Activated T-helper 17 cell treated with anti-CD3 and anti-CD28 coated beads, Interleukin-2, amount 50 U/mL, for 72 hours (primary cell): ENCODE measurements at regions not wholly inside any gene's neighbourhood (a gene's known extent, or its start where the extent isn't known, plus 50 kb on each side); places are given as distances from the start of the nearest gene placed in this dataset.

Experiments
- ATAC-seq: fragments of 150-1000 bp; cut with Tn5 transposase; replicated peaks from 2 replicates; pipeline ENCODE4 v1.10.0; 2021; ENCODE audit warnings: mild to moderate bottlenecking, moderate library complexity
- H3K27ac Mint-ChIP-seq: one replicate; pipeline ENCODE4 v1.8.0; 2022; ENCODE audit warnings: mixed read lengths
- H3K27me3 Mint-ChIP-seq: one replicate; pipeline ENCODE4 v1.8.0; 2022; ENCODE audit warnings: mixed read lengths
- H3K36me3 Mint-ChIP-seq: one replicate; pipeline ENCODE4 v1.8.0; 2022; ENCODE audit warnings: low read depth, mild to moderate bottlenecking, mixed read lengths
- H3K4me1 Mint-ChIP-seq: one replicate; pipeline ENCODE4 v1.8.0; 2022; ENCODE audit warnings: mixed read lengths
- H3K4me3 Mint-ChIP-seq: one replicate; pipeline ENCODE4 v1.8.0; 2022; ENCODE audit warnings: mild to moderate bottlenecking, mixed read lengths
- H3K9me3 Mint-ChIP-seq: one replicate; pipeline ENCODE4 v1.8.0; 2022; ENCODE audit warnings: mixed read lengths

- H3K27ac Mint-ChIP-seq: no peak overlapping the region
- peaks cover 4% of the 10 kb centered on the region for H3K9me3 Mint-ChIP-seq
- no peaks in the 10 kb centered on the region for H3K36me3 Mint-ChIP-seq
- no peaks in the 10 kb centered on the region for H3K27me3 Mint-ChIP-seq
- ATAC-seq: no peak
- no peak overlapping the region for H3K4me3 Mint-ChIP-seq
- H3K4me1 Mint-ChIP-seq: no peaks in the 10 kb centered on the region
Measured at GRCh38 chr4:165738571-165738970, 134.5 kb upstream of the TLL1 start.

- Mint-ChIP-seq H3K9me3 (no peaks in the 10 kb centered on the region), H3K4me1 (no peaks in the 10 kb centered on the region), H3K36me3 (no peaks in the 10 kb centered on the region), H3K27ac (no peak overlapping the region), H3K4me3 (no peak overlapping the region), H3K27me3 (no peaks in the 10 kb centered on the region)
- no peak for ATAC-seq
Measured at GRCh38 chr4:165740911-165741310, 132.1 kb upstream of the TLL1 start.

- ATAC-seq: no peak
- Mint-ChIP-seq H3K4me1 (no peaks in the 10 kb centered on the region), H3K27me3 (no peaks in the 10 kb centered on the region), H3K9me3 (no peaks in the 10 kb centered on the region), H3K27ac (no peak overlapping the region), H3K4me3 (no peak overlapping the region), H3K36me3 (no peaks in the 10 kb centered on the region)
Measured at GRCh38 chr4:165743422-165743821, 129.6 kb upstream of the TLL1 start.

GRCh38 chr4:165744370-165744769 lies 128.7 kb upstream of the TLL1 start:
- Mint-ChIP-seq H3K27ac (no peak overlapping the region), H3K4me1 (no peaks in the 10 kb centered on the region), H3K36me3 (no peaks in the 10 kb centered on the region), H3K27me3 (no peaks in the 10 kb centered on the region), H3K4me3 (no peak overlapping the region), H3K9me3 (peaks cover 3% of the 10 kb centered on the region)
- ATAC-seq: no peak

GRCh38 chr4:165748321-165748720 lies 124.7 kb upstream of the TLL1 start:
- H3K27me3 Mint-ChIP-seq: no peaks in the 10 kb centered on the region
- no peak for ATAC-seq
- no peaks in the 10 kb centered on the region for H3K36me3 Mint-ChIP-seq
- H3K9me3 Mint-ChIP-seq: peaks cover 4% of the 10 kb centered on the region
- H3K4me3 Mint-ChIP-seq: no peak overlapping the region
- H3K27ac Mint-ChIP-seq: no peak overlapping the region
- no peaks in the 10 kb centered on the region for H3K4me1 Mint-ChIP-seq

- no peak overlapping the region for H3K4me3 Mint-ChIP-seq
- no peaks in the 10 kb centered on the region for H3K4me1 Mint-ChIP-seq
- H3K9me3 Mint-ChIP-seq: peaks cover 9% of the 10 kb centered on the region
- no peaks in the 10 kb centered on the region for H3K36me3 Mint-ChIP-seq
- no peak overlapping the region for H3K27ac Mint-ChIP-seq
- ATAC-seq: no peak
- H3K27me3 Mint-ChIP-seq: no peaks in the 10 kb centered on the region
Measured at GRCh38 chr4:165751882-165752281, 121.2 kb upstream of the TLL1 start.

GRCh38 chr4:165754664-165755063 lies 118.4 kb upstream of the TLL1 start:
- H3K27ac Mint-ChIP-seq: no peak overlapping the region
- no peaks in the 10 kb centered on the region for H3K27me3 Mint-ChIP-seq
- no peak overlapping the region for H3K4me3 Mint-ChIP-seq
- no peak for ATAC-seq
- no peaks in the 10 kb centered on the region for H3K4me1 Mint-ChIP-seq
- H3K36me3 Mint-ChIP-seq: no peaks in the 10 kb centered on the region
- peaks cover 6% of the 10 kb centered on the region for H3K9me3 Mint-ChIP-seq

- Mint-ChIP-seq H3K27me3 (no peaks in the 10 kb centered on the region), H3K4me3 (no peak overlapping the region), H3K36me3 (no peaks in the 10 kb centered on the region), H3K9me3 (peaks cover 6% of the 10 kb centered on the region), H3K4me1 (no peaks in the 10 kb centered on the region), H3K27ac (no peak overlapping the region)
- no peak for ATAC-seq
Measured at GRCh38 chr4:165756836-165757235, 116.2 kb upstream of the TLL1 start.

- Mint-ChIP-seq H3K27me3 (no peaks in the 10 kb centered on the region), H3K36me3 (no peaks in the 10 kb centered on the region), H3K27ac (no peak overlapping the region), H3K4me3 (no peak overlapping the region), H3K9me3 (peaks cover 6% of the 10 kb centered on the region), H3K4me1 (no peaks in the 10 kb centered on the region)
- no peak for ATAC-seq
Measured at GRCh38 chr4:165757451-165757850, 115.6 kb upstream of the TLL1 start.

GRCh38 chr4:165758086-165758485 lies 115.0 kb upstream of the TLL1 start:
- Mint-ChIP-seq H3K27ac (no peak overlapping the region), H3K9me3 (peaks cover 6% of the 10 kb centered on the region), H3K27me3 (no peaks in the 10 kb centered on the region), H3K36me3 (no peaks in the 10 kb centered on the region), H3K4me1 (no peaks in the 10 kb centered on the region), H3K4me3 (no peak overlapping the region)
- no peak for ATAC-seq

GRCh38 chr4:165760182-165760581 lies 112.9 kb upstream of the TLL1 start:
- no peak for ATAC-seq
- Mint-ChIP-seq H3K4me1 (no peaks in the 10 kb centered on the region), H3K9me3 (peaks cover 1% of the 10 kb centered on the region), H3K36me3 (no peaks in the 10 kb centered on the region), H3K27ac (no peak overlapping the region), H3K4me3 (no peak overlapping the region), H3K27me3 (no peaks in the 10 kb centered on the region)

GRCh38 chr4:165761963-165762362 lies 111.1 kb upstream of the TLL1 start:
- no peaks in the 10 kb centered on the region for H3K9me3 Mint-ChIP-seq
- H3K36me3 Mint-ChIP-seq: no peaks in the 10 kb centered on the region
- H3K4me3 Mint-ChIP-seq: no peak overlapping the region
- H3K27ac Mint-ChIP-seq: no peak overlapping the region
- H3K27me3 Mint-ChIP-seq: no peaks in the 10 kb centered on the region
- no peak for ATAC-seq
- H3K4me1 Mint-ChIP-seq: no peaks in the 10 kb centered on the region

GRCh38 chr4:165763640-165764039 lies 109.4 kb upstream of the TLL1 start:
- Mint-ChIP-seq H3K36me3 (no peaks in the 10 kb centered on the region), H3K27me3 (peaks cover 3% of the 10 kb centered on the region), H3K9me3 (no peaks in the 10 kb centered on the region), H3K4me3 (no peak overlapping the region), H3K27ac (no peak overlapping the region), H3K4me1 (no peaks in the 10 kb centered on the region)
- ATAC-seq: no peak

GRCh38 chr4:165765053-165765452 lies 108.0 kb upstream of the TLL1 start:
- Mint-ChIP-seq H3K4me1 (no peaks in the 10 kb centered on the region), H3K27ac (no peak overlapping the region), H3K4me3 (no peak overlapping the region), H3K9me3 (no peaks in the 10 kb centered on the region), H3K27me3 (peaks cover 3% of the 10 kb centered on the region), H3K36me3 (no peaks in the 10 kb centered on the region)
- no peak for ATAC-seq

- Mint-ChIP-seq H3K36me3 (no peaks in the 10 kb centered on the region), H3K27me3 (peaks cover 3% of the 10 kb centered on the region), H3K4me3 (no peak overlapping the region), H3K9me3 (no peaks in the 10 kb centered on the region), H3K4me1 (no peaks in the 10 kb centered on the region), H3K27ac (no peak overlapping the region)
- no peak for ATAC-seq
Measured at GRCh38 chr4:165766018-165766417, 107.0 kb upstream of the TLL1 start.

GRCh38 chr4:165766976-165767375 lies 106.1 kb upstream of the TLL1 start:
- ATAC-seq: no peak
- Mint-ChIP-seq H3K27ac (no peak overlapping the region), H3K4me3 (no peak overlapping the region), H3K27me3 (peaks cover 3% of the 10 kb centered on the region), H3K4me1 (no peaks in the 10 kb centered on the region), H3K9me3 (no peaks in the 10 kb centered on the region), H3K36me3 (no peaks in the 10 kb centered on the region)
